AG04450 (cell line): ENCODE measurements at regions not wholly inside any gene's neighbourhood (a gene's known extent, or its start where the extent isn't known, plus 50 kb on each side); places are given as distances from the start of the nearest gene placed in this dataset.

ENCODE experiments used
- CTCF ChIA-PET: fragments of 300-600, 350-600 bp; formaldehyde crosslinking; extraction: SDS; loops from one replicate; lab custom pipeline; 2022; ENCODE audit warnings: antibody characterized with exemption, inconsistent platforms; lab: Charles Lee
- POLR2A ChIA-PET: fragments of 350-600 bp; formaldehyde crosslinking; extraction: SDS; loops from one replicate; lab custom pipeline; 2021; ENCODE audit warnings: antibody characterized with exemption, inconsistent platforms; lab: Yijun Ruan, JAX
- DNase-seq: peaks from one replicate; pipeline ENCODE4 v3.0.0-alpha.2; 2011; ENCODE audit warnings: low read depth, low spot score
- H3K27ac ChIP-seq: one replicate; pipeline ENCODE4 v1.5.1; 2012; ENCODE audit warnings: low read depth, low read length, control low read depth
- H3K27me3 ChIP-seq: one replicate; pipeline ENCODE4 v1.6.0; 2012; ENCODE audit warnings: low read length; ENCODE audit not compliant: control insufficient read depth, insufficient read depth
- H3K4me3 ChIP-seq: 2 replicates; pipeline ENCODE4 v1.5.1; 2011; ENCODE audit warnings: mild to moderate bottlenecking, low read depth, low read length, control low read depth
- H3K9me3 ChIP-seq: 2 replicates; pipeline ENCODE4 v1.5.1; 2012; ENCODE audit warnings: low read length; ENCODE audit not compliant: control insufficient read depth, insufficient read depth
- CTCF ChIP-seq: IDR thresholded peaks from 2 replicates; pipeline ENCODE4 v1.5.1; 2011; ENCODE audit warnings: low read depth, low read length, control low read depth, inconsistent platforms

DNA sequence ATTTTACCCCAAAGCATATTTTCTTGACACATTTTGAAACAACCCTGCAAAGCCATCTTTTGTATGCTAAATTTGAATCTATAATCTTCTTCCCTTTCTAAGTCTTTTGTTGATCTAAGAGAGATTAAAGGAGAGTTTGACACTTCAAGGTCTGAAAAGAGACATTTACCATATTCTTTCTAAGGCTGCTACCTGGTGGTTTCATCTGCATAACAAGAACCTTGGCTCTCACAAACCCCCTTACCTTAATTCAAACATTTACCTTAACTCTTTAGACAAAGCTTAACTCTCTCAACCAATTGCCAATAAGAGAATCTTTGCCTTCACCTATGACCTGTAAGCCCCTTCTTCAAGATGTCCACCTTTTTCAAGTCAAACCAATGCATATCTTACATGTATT lies 1143.6 kb downstream of the CDH11 start:
- CTCF ChIA-PET: no interaction called here

GRCh38 chr16:63976345-63976744 lies 1145.5 kb downstream of the CDH11 start:
- POLR2A ChIA-PET: no interaction called here
- CTCF ChIA-PET: no interaction called here
- no peak for DNase-seq
- Histone ChIP-seq H3K27me3 (no peaks in the 10 kb centered on the region), H3K9me3 (no peaks in the 10 kb centered on the region), H3K4me3 (no peak overlapping the region), H3K27ac (no peak overlapping the region)
- no peak for TF ChIP-seq CTCF

More for the DNA sequence above, 1143.6 kb downstream of the CDH11 start:
- POLR2A ChIA-PET: no interaction called here
- Histone ChIP-seq H3K4me3 (no peak overlapping the region), H3K27ac (no peak overlapping the region), H3K27me3 (no peaks in the 10 kb centered on the region), H3K9me3 (no peaks in the 10 kb centered on the region)
- TF ChIP-seq CTCF: no peak
- DNase-seq: no peak

- ChIA-PET CTCF (no interaction called here), POLR2A (no interaction called here)
- H3K27me3 ChIP-seq: no peaks in the 10 kb centered on the region
- TF ChIP-seq CTCF: no peak
- no peak overlapping the region for H3K4me3 ChIP-seq
- DNase-seq: no peak
- H3K9me3 ChIP-seq: no peaks in the 10 kb centered on the region
- H3K27ac ChIP-seq: no peak overlapping the region
These were observed 1146.2 kb downstream of the CDH11 start for GRCh38 chr16:63975669-63976068.

GRCh38 chr16:63967966-63968365 lies 1153.9 kb downstream of the CDH11 start:
- CTCF ChIA-PET: no interaction called here
- TF ChIP-seq CTCF: no peak
- no peak overlapping the region for H3K4me3 ChIP-seq
- H3K9me3 ChIP-seq: no peaks in the 10 kb centered on the region
- POLR2A ChIA-PET: no interaction called here
- no peaks in the 10 kb centered on the region for H3K27me3 ChIP-seq
- no peak for DNase-seq
- H3K27ac ChIP-seq: no peak overlapping the region

GRCh38 chr16:63960321-63960720 lies 1161.5 kb downstream of the CDH11 start:
- CTCF ChIA-PET: no interaction called here
- TF ChIP-seq CTCF: no peak
- Histone ChIP-seq H3K27me3 (no peaks in the 10 kb centered on the region), H3K9me3 (no peaks in the 10 kb centered on the region), H3K27ac (no peak overlapping the region), H3K4me3 (no peak overlapping the region)
- POLR2A ChIA-PET: no interaction called here
- DNase-seq: no peak
